Fibroblast of lung (primary cell): ENCODE measurements at regions not wholly inside any gene's neighbourhood (a gene's known extent, or its start where the extent isn't known, plus 50 kb on each side); places are given as distances from the start of the nearest gene placed in this dataset.
A peak's percentile ranks its signal among the peaks of the same experiment; 100 is the strongest.

Source experiments
- DNase-seq, 2 donors: peaks; one replicate each; pipeline versions ENCODE4 v3.0.0 to v3.0.0-alpha.2; 2010; ENCODE audit warnings: low read depth in 2 of 2
- H2AFZ ChIP-seq: 2 replicates; pipeline ENCODE4 v1.5.1; 2012; ENCODE audit warnings: low read length, control low read depth, inconsistent platforms
- H3K27ac ChIP-seq: 2 replicates; pipeline ENCODE4 v1.5.1; 2011; ENCODE audit warnings: low read length, control low read depth; ENCODE audit not compliant: insufficient read depth
- H3K27me3 ChIP-seq: 2 replicates; pipeline ENCODE4 v1.5.1; 2011; ENCODE audit warnings: mild to moderate bottlenecking, low read length; ENCODE audit not compliant: control insufficient read depth, insufficient read depth
- H3K36me3 ChIP-seq: 2 replicates; pipeline ENCODE4 v1.5.1; 2011; ENCODE audit warnings: low read length; ENCODE audit not compliant: control insufficient read depth, insufficient read depth
- H3K4me1 ChIP-seq: 2 replicates; pipeline ENCODE4 v1.5.1; 2011; ENCODE audit warnings: low read length; ENCODE audit not compliant: control insufficient read depth, insufficient read depth; ENCODE audit errors: extremely low read depth
- H3K4me2 ChIP-seq: 2 replicates; pipeline ENCODE4 v1.5.1; 2011; ENCODE audit warnings: low read length, control low read depth; ENCODE audit not compliant: insufficient read depth; ENCODE audit errors: extremely low read depth
- H3K4me3 ChIP-seq, 4 experiments: fragments of 200-600 bp in 1 of 4; sonication (generic) in 1 of 4; replicated peaks in 1 of 4; 2 replicates each; pipeline ENCODE4 v1.5.1; 2011 to 2016; ENCODE audit warnings: low read length in 4 of 4, low read depth in 3 of 4, mild to moderate bottlenecking in 3 of 4, control low read depth in 2 of 4, inconsistent platforms in 1 of 4, mixed read lengths in 1 of 4; ENCODE audit not compliant: insufficient read depth in 1 of 4; ENCODE audit errors: control extremely low read depth in 1 of 4
- H3K79me2 ChIP-seq: 2 replicates; pipeline ENCODE4 v1.5.1; 2012; ENCODE audit warnings: mild to moderate bottlenecking, low read length, inconsistent platforms; ENCODE audit not compliant: control insufficient read depth, insufficient read depth
- H3K9ac ChIP-seq: 2 replicates; pipeline ENCODE4 v1.5.1; 2011; ENCODE audit warnings: mild to moderate bottlenecking, low read length, control low read depth; ENCODE audit not compliant: insufficient read depth
- H3K9me3 ChIP-seq: 2 replicates; pipeline ENCODE4 v1.5.1; 2012; ENCODE audit warnings: low read depth, low read length; ENCODE audit not compliant: control insufficient read depth, insufficient read depth
- H4K20me1 ChIP-seq: 2 replicates; pipeline ENCODE4 v1.5.1; 2011; ENCODE audit warnings: low read length; ENCODE audit not compliant: control insufficient read depth, insufficient read depth; ENCODE audit errors: extremely low read depth
- CTCF ChIP-seq, 2 donors: IDR thresholded peaks in 1 of 2; conservative IDR thresholded peaks in 1 of 2; 1 replicate in 1 of 2; 2 replicates in 1 of 2; pipeline ENCODE4 v1.5.1; 2011 to 2012; ENCODE audit warnings: low read length in 2 of 2, control low read depth in 1 of 2, inconsistent platforms in 1 of 2, low read depth in 1 of 2, mild to moderate bottlenecking in 1 of 2
- EZH2 ChIP-seq: IDR thresholded peaks from 2 replicates; pipeline ENCODE4 v1.5.1; 2012; ENCODE audit warnings: low read length, control low read depth, mild to moderate bottlenecking; ENCODE audit errors: missing control alignments

GRCh38 chr6:140893432-140893831, 1239.3 kb upstream of the GJE1 start:
- H3K9ac ChIP-seq: no peak overlapping the region
- H3K4me3 ChIP-seq: no peak overlapping the region
- no peak overlapping the region for H2AFZ ChIP-seq
- H3K27ac ChIP-seq: no peak overlapping the region
- DNase-seq: no peak
- H3K4me1 ChIP-seq: no peaks in the 10 kb centered on the region
- H3K4me2 ChIP-seq: no peak overlapping the region
- H3K36me3 ChIP-seq: no peaks in the 10 kb centered on the region
- no peaks in the 10 kb centered on the region for H4K20me1 ChIP-seq
- H3K79me2 ChIP-seq: no peaks in the 10 kb centered on the region
- no peaks in the 10 kb centered on the region for H3K27me3 ChIP-seq
- no peaks in the 10 kb centered on the region for H3K9me3 ChIP-seq
- TF ChIP-seq CTCF (conservative IDR thresholded peaks at IDR 0.05 in 1 of 2, IDR thresholded peaks at IDR 0.05 in 1 of 2; ENCODE audit: low read depth in 1 of 2, low read length in 2 of 2): no peak
- TF ChIP-seq EZH2: no peak

- peak overlapping the region; percentile 57 for H2AFZ ChIP-seq
- no peaks in the 10 kb centered on the region for H3K27me3 ChIP-seq
- H4K20me1 ChIP-seq: no peaks in the 10 kb centered on the region
- no peak overlapping the region for H3K9ac ChIP-seq
- H3K4me1 ChIP-seq: peaks cover 7% of the 10 kb centered on the region
- no peaks in the 10 kb centered on the region for H3K79me2 ChIP-seq
- no peak for TF ChIP-seq EZH2
- TF ChIP-seq CTCF (conservative IDR thresholded peaks at IDR 0.05 in 1 of 2, IDR thresholded peaks at IDR 0.05 in 1 of 2; ENCODE audit: low read depth in 1 of 2, low read length in 2 of 2): no peak
- no peak overlapping the region for H3K27ac ChIP-seq
- peak; percentile 62 to 93 for DNase-seq
- H3K4me3 ChIP-seq: no peak overlapping the region
- no peak overlapping the region for H3K4me2 ChIP-seq
- no peaks in the 10 kb centered on the region for H3K9me3 ChIP-seq
- no peaks in the 10 kb centered on the region for H3K36me3 ChIP-seq
Measured at GRCh38 chr6:140879946-140880345, 1252.8 kb upstream of the GJE1 start.

- H3K27ac ChIP-seq: no peak overlapping the region
- no peak overlapping the region for H3K4me3 ChIP-seq
- H3K79me2 ChIP-seq: no peaks in the 10 kb centered on the region
- no peaks in the 10 kb centered on the region for H3K4me1 ChIP-seq
- H2AFZ ChIP-seq: no peak overlapping the region
- no peak for DNase-seq
- no peaks in the 10 kb centered on the region for H3K36me3 ChIP-seq
- H3K9ac ChIP-seq: no peak overlapping the region
- TF ChIP-seq CTCF (conservative IDR thresholded peaks at IDR 0.05 in 1 of 2, IDR thresholded peaks at IDR 0.05 in 1 of 2; ENCODE audit: low read depth in 1 of 2, low read length in 2 of 2) (no peak), EZH2 (no peak)
- no peaks in the 10 kb centered on the region for H3K9me3 ChIP-seq
- H4K20me1 ChIP-seq: no peaks in the 10 kb centered on the region
- no peak overlapping the region for H3K4me2 ChIP-seq
- H3K27me3 ChIP-seq: no peaks in the 10 kb centered on the region
Measured at GRCh38 chr6:140874066-140874465, 1258.7 kb upstream of the GJE1 start.
